Body of pancreas (tissue), 4 donors: ENCODE measurements at regions not wholly inside any gene's neighbourhood (a gene's known extent, or its start where the extent isn't known, plus 50 kb on each side); places are given as distances from the start of the nearest gene placed in this dataset.
"Not testable (repeated sequence)": the region's sequence is repeated elsewhere in the genome, so short reads cannot be mapped to it uniquely, and the experiment has no call there.

Experiments used
- ATAC-seq: fragments of 150-250 bp; one replicate; pipeline ENCODE4 v1.9.1; 2016
- DNase-seq, 4 donors: peaks; one replicate each; pipeline ENCODE4 v3.0.0-alpha.2; 2019
- H3K27ac ChIP-seq, 4 donors: fragments of 200-600 bp; sonication (generic); 1 replicate in 3 of 4; 2 replicates in 1 of 4; pipeline versions ENCODE4 v1.5.1 to v1.6.1; 2016 to 2019; ENCODE audit warnings: mild to moderate bottlenecking in 1 of 4, mixed read lengths in 1 of 4, moderate library complexity in 1 of 4
- H3K27me3 ChIP-seq, 2 donors: fragments of 200-600 bp; sonication (generic); one replicate each; pipeline ENCODE4 v1.6.0; 2016; ENCODE audit warnings: mild to moderate bottlenecking in 1 of 2
- H3K36me3 ChIP-seq, 2 donors: fragments of 200-600 bp; sonication (generic); replicated peaks in 1 of 2; 2 replicates each; pipeline ENCODE4 v1.5.1; 2016; ENCODE audit warnings: low read depth in 2 of 2; ENCODE audit not compliant: insufficient read depth in 1 of 2
- H3K4me1 ChIP-seq: fragments of 200-600 bp; sonication (generic); one replicate; pipeline ENCODE4 v1.6.0; 2016
- H3K4me3 ChIP-seq, 2 donors: fragments of 200-600 bp; sonication (generic); 1 replicate in 1 of 2; 2 replicates in 1 of 2; pipeline ENCODE4 v1.5.1; 2016 to 2019
- H3K9me3 ChIP-seq, 3 donors: fragments of 200-600 bp; sonication (generic); 1 replicate in 2 of 3; 2 replicates in 1 of 3; pipeline ENCODE4 v1.5.1; 2016
- CTCF ChIP-seq, 7 experiments: fragments of 450-650 bp in 4 of 7; fragments of 200-600 bp in 3 of 7; sonication (generic) in 3 of 7; IDR thresholded peaks; one replicate each; pipeline ENCODE4 v1.5.1; 2016 to 2019; ENCODE audit warnings: antibody characterized with exemption in 7 of 7
- POLR2A ChIP-seq, 3 donors: fragments of 450-650 bp; IDR thresholded peaks; one replicate each; pipeline ENCODE4 v1.6.1; 2016; ENCODE audit warnings: antibody characterized with exemption in 3 of 3, mild to moderate bottlenecking in 2 of 3
- WGBS, 2 donors: methylation state at CpG; one replicate each; pipeline ENCODE4 v1.1.5; 2017; 5-methylcytosine and 5-hydroxymethylcytosine counted together
- intact Hi-C: fragments of 100-400 bp; cut with DNase I; formaldehyde crosslinking; loops from one replicate; pipeline ENCODE4 v1.15.1; 2023

DNA sequence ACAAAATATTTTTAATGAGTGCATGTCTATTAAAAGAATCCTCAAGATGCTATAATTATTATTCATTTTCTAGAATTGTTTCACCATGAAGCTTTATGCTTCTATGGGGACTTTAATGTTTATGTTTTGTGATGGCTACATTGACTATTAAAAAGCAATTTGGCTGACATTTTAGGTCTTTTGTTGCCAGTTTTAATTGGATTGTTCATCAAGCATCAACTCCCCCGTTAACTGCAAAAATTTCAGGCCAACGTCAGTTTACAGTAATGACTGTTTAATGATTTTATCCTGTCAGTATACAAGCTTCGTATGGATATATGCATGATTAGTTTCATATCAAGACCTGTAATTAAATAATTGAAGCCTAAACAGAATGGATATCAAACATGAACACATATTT, 422.8 kb downstream of the SH2D1A start:
- DNase-seq (no peak), ATAC-seq (no peak)
- no peaks in the 10 kb centered on the region for H3K27me3 ChIP-seq
- no peaks in the 10 kb centered on the region for H3K9me3 ChIP-seq
- no peaks in the 10 kb centered on the region for H3K4me1 ChIP-seq
- no peak overlapping the region for H3K27ac ChIP-seq
- intact Hi-C loops = no loop called here
- no peaks in the 10 kb centered on the region for H3K36me3 ChIP-seq
- no peak for TF ChIP-seq POLR2A (IDR thresholded peaks at IDR 0.05)
- no peak for TF ChIP-seq CTCF (IDR thresholded peaks at IDR 0.05)
- 57 to 64% methylated on average over 3 of the region's 3 CpGs for WGBS, 2 donors
- no peak overlapping the region for H3K4me3 ChIP-seq

DNA sequence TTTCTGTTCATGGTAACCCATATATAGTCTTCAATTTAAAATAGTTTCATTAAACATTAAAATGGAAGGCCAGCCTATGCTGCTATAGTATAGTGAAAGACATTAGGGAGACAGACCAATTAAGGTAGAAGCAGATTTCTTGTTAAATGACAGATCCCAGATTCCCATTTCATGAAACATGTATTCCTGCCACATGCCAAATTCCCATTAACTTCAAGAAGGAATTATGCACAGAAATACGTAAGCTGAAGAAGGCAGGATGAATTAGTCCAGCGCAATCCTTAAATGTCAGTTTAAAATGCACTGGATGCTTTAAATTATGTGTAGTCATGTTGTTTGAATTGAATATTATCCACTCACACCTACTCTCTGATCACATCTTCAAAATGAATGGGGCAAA, 424.9 kb downstream of the SH2D1A start:
- Histone ChIP-seq H3K4me1 (no peaks in the 10 kb centered on the region), H3K36me3 (no peaks in the 10 kb centered on the region), H3K4me3 (no peak overlapping the region), H3K9me3 (no peaks in the 10 kb centered on the region), H3K27me3 (no peaks in the 10 kb centered on the region), H3K27ac (no peak overlapping the region)
- ATAC-seq (no peak), DNase-seq (no peak)
- TF ChIP-seq CTCF (IDR thresholded peaks at IDR 0.05) = no peak
- no peak for TF ChIP-seq POLR2A (IDR thresholded peaks at IDR 0.05)
- WGBS, 2 donors = 92 to 97% methylated on average over 2 of the region's 2 CpGs
- intact Hi-C loops = no loop called here

GRCh38 chrX:124788253-124788652, 441.9 kb downstream of the SH2D1A start:
- H3K27ac ChIP-seq, H3K9me3 ChIP-seq, H3K4me3 ChIP-seq, H3K27me3 ChIP-seq, H3K36me3 ChIP-seq, DNase-seq, H3K4me1 ChIP-seq, intact Hi-C loops, ATAC-seq: not testable (repeated sequence)
- WGBS, 2 donors = 71 to 75% methylated on average over 4 of the region's 4 CpGs

GRCh38 chrX:124789874-124790273, 443.5 kb downstream of the SH2D1A start:
- intact Hi-C loops, H3K27me3 ChIP-seq, H3K4me1 ChIP-seq, H3K4me3 ChIP-seq, DNase-seq, H3K9me3 ChIP-seq, H3K27ac ChIP-seq, ATAC-seq, H3K36me3 ChIP-seq: not testable (repeated sequence)
- WGBS, 2 donors = 100% methylated on average over 1 of the region's 1 CpG

DNA sequence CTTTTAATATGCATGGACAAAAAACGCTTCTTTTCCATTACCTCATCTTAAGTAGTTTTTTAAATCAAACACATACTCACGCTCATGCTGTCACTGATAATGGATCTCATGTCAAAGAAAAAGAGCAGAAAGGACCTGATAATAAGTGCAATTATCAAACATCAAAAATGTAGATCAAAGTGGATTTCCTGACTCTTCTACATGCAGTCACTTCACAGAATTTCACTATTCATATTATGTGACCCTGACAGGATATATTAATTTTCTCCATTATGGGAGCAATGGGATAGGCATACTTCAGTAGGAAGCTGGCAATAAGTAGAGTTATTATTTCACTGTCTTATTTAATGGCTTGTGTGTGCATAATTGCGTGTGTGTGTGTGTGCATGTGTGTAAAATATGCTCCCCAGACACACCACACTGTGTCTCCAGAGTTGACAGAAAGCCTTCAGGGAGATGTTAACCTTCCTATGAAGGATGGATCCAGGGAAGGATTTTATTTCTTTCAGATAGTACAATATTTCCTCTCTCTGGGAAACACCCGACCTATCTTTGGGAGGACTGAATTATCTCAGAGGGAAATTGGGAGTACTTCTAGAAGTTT, 445.2 kb downstream of the SH2D1A start:
- H3K36me3 ChIP-seq = no peaks in the 10 kb centered on the region
- TF ChIP-seq CTCF (IDR thresholded peaks at IDR 0.05) = no peak
- TF ChIP-seq POLR2A (IDR thresholded peaks at IDR 0.05) = no peak
- DNase-seq (no peak), ATAC-seq (no peak)
- no peak overlapping the region for H3K4me3 ChIP-seq
- intact Hi-C loops = no loop called here
- H3K4me1 ChIP-seq = no peaks in the 10 kb centered on the region
- 49 to 55% methylated on average over 4 of the region's 4 CpGs for WGBS, 2 donors
- H3K9me3 ChIP-seq = no peaks in the 10 kb centered on the region
- H3K27me3 ChIP-seq = no peaks in the 10 kb centered on the region
- no peak overlapping the region for H3K27ac ChIP-seq

DNA sequence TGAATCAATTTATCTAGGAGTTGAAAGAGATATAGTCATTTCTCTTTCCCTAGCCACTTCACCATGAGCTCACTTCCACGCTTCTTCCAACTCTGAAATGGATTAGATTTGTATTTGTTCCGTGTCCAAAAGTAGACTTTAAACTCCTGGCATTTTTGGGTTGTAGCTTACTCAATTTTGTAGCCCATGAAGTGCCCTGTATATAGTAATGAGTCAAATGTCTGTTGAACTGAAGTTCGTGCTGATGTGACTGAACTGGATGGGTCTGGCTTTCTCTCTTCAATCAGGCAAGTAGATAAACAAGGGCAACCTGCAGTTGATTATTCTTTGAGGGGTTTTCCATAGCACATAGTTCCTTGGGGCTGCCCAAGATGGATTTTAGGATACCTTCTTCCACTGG, 450.6 kb downstream of the SH2D1A start:
- 50 to 72% methylated on average over 3 of the region's 3 CpGs for WGBS, 2 donors
- intact Hi-C loops = no loop called here

More for the DNA sequence above, 450.6 kb downstream of the SH2D1A start:
- H3K9me3 ChIP-seq = no peaks in the 10 kb centered on the region
- TF ChIP-seq CTCF (IDR thresholded peaks at IDR 0.05) (no peak), POLR2A (IDR thresholded peaks at IDR 0.05) (no peak)
- ATAC-seq (no peak), DNase-seq (no peak)
- no peak overlapping the region for H3K4me3 ChIP-seq
- H3K4me1 ChIP-seq = no peaks in the 10 kb centered on the region
- no peaks in the 10 kb centered on the region for H3K36me3 ChIP-seq
- no peaks in the 10 kb centered on the region for H3K27me3 ChIP-seq
- no peak overlapping the region for H3K27ac ChIP-seq
